IgD-negative memory B cell (primary cell): ENCODE measurements at regions not wholly inside any gene's neighbourhood (a gene's known extent, or its start where the extent isn't known, plus 50 kb on each side); places are given as distances from the start of the nearest gene placed in this dataset.

ENCODE experiments used
- H3K27ac Mint-ChIP-seq, 3 donors: one replicate each; pipeline ENCODE4 v1.8.0; 2020 to 2022; ENCODE audit warnings: mild to moderate bottlenecking in 3 of 3, mixed read lengths in 3 of 3, moderate library complexity in 1 of 3
- H3K27me3 Mint-ChIP-seq: one replicate; pipeline ENCODE4 v1.8.0; 2021; ENCODE audit warnings: mixed read lengths
- H3K36me3 Mint-ChIP-seq: one replicate; pipeline ENCODE4 v1.8.0; 2020; ENCODE audit warnings: mild to moderate bottlenecking, mixed read lengths
- H3K4me1 Mint-ChIP-seq, 3 donors: one replicate each; pipeline ENCODE4 v1.8.0; 2020 to 2022; ENCODE audit warnings: mixed read lengths in 3 of 3, mild to moderate bottlenecking in 1 of 3
- H3K4me3 Mint-ChIP-seq, 4 donors: one replicate each; pipeline ENCODE4 v1.8.0; 2020 to 2022; ENCODE audit warnings: mild to moderate bottlenecking in 4 of 4, mixed read lengths in 4 of 4, moderate library complexity in 3 of 4
- H3K9me3 Mint-ChIP-seq, 3 donors: one replicate each; pipeline ENCODE4 v1.8.0; 2020 to 2021; ENCODE audit warnings: mixed read lengths in 3 of 3, mild to moderate bottlenecking in 1 of 3

GRCh38 chr12:23084236-23084995 lies 459.4 kb downstream of the ETNK1 start:
- no peaks in the 10 kb centered on the region for H3K4me1 Mint-ChIP-seq
- no peak overlapping the region for H3K27ac Mint-ChIP-seq
- H3K27me3 Mint-ChIP-seq, result no peaks in the 10 kb centered on the region
- H3K9me3 Mint-ChIP-seq, result peaks cover 0 to 4% (median 0%) of the 10 kb centered on the region in 3 donors
- H3K4me3 Mint-ChIP-seq, result no peak overlapping the region
- no peaks in the 10 kb centered on the region for H3K36me3 Mint-ChIP-seq

- Mint-ChIP-seq H3K27me3 (no peaks in the 10 kb centered on the region), H3K27ac (no peak overlapping the region), H3K9me3 (peaks cover 0 to 6% (median 0%) of the 10 kb centered on the region in 3 donors), H3K36me3 (no peaks in the 10 kb centered on the region), H3K4me3 (no peak overlapping the region), H3K4me1 (no peaks in the 10 kb centered on the region)
These were observed 463.6 kb downstream of the ETNK1 start for GRCh38 chr12:23088594-23088993.

- H3K4me3 Mint-ChIP-seq, result no peak overlapping the region
- no peak overlapping the region for H3K27ac Mint-ChIP-seq
- peaks cover 4% of the 10 kb centered on the region for H3K27me3 Mint-ChIP-seq
These were observed 468.5 kb downstream of the ETNK1 start for GRCh38 chr12:23093488-23093887.

GRCh38 chr12:23096321-23096720 lies 471.4 kb downstream of the ETNK1 start:
- Mint-ChIP-seq H3K4me3 (no peak overlapping the region), H3K27me3 (peaks cover 4% of the 10 kb centered on the region), H3K9me3 (peaks cover 0 to 3% (median 0%) of the 10 kb centered on the region in 3 donors), H3K36me3 (no peaks in the 10 kb centered on the region), H3K4me1 (no peaks in the 10 kb centered on the region), H3K27ac (no peak overlapping the region)

More at GRCh38 chr12:23093488-23093887, 468.5 kb downstream of the ETNK1 start:
- H3K9me3 Mint-ChIP-seq, result peaks cover 0 to 4% (median 0%) of the 10 kb centered on the region in 3 donors
- no peaks in the 10 kb centered on the region for H3K36me3 Mint-ChIP-seq
- no peaks in the 10 kb centered on the region for H3K4me1 Mint-ChIP-seq

GRCh38 chr12:23098110-23098509 lies 473.1 kb downstream of the ETNK1 start:
- H3K27me3 Mint-ChIP-seq, result peaks cover 4% of the 10 kb centered on the region
- H3K36me3 Mint-ChIP-seq, result no peaks in the 10 kb centered on the region
- H3K9me3 Mint-ChIP-seq, result no peaks in the 10 kb centered on the region
- H3K27ac Mint-ChIP-seq, result no peak overlapping the region
- H3K4me1 Mint-ChIP-seq, result peaks cover 0 to 3% (median 0%) of the 10 kb centered on the region in 3 donors
- H3K4me3 Mint-ChIP-seq, result no peak overlapping the region

GRCh38 chr12:23098517-23098916 lies 473.5 kb downstream of the ETNK1 start:
- no peaks in the 10 kb centered on the region for H3K9me3 Mint-ChIP-seq
- peaks cover 0 to 3% (median 0%) of the 10 kb centered on the region in 3 donors for H3K4me1 Mint-ChIP-seq
- peaks cover 4% of the 10 kb centered on the region for H3K27me3 Mint-ChIP-seq
- no peak overlapping the region for H3K4me3 Mint-ChIP-seq
- H3K36me3 Mint-ChIP-seq, result no peaks in the 10 kb centered on the region
- H3K27ac Mint-ChIP-seq, result no peak overlapping the region

GRCh38 chr12:23099104-23099503 lies 474.1 kb downstream of the ETNK1 start:
- Mint-ChIP-seq H3K27ac (no peak overlapping the region), H3K27me3 (peaks cover 4% of the 10 kb centered on the region), H3K9me3 (no peaks in the 10 kb centered on the region), H3K4me3 (no peak overlapping the region), H3K36me3 (no peaks in the 10 kb centered on the region), H3K4me1 (peaks cover 0 to 3% (median 0%) of the 10 kb centered on the region in 3 donors)

- Mint-ChIP-seq H3K27ac (no peak overlapping the region), H3K9me3 (no peaks in the 10 kb centered on the region), H3K36me3 (no peaks in the 10 kb centered on the region), H3K27me3 (peaks cover 4% of the 10 kb centered on the region), H3K4me1 (peaks cover 0 to 3% (median 0%) of the 10 kb centered on the region in 3 donors), H3K4me3 (no peak overlapping the region)
These were observed 474.6 kb downstream of the ETNK1 start for GRCh38 chr12:23099604-23100003.

- H3K36me3 Mint-ChIP-seq, result no peaks in the 10 kb centered on the region
- no peaks in the 10 kb centered on the region for H3K9me3 Mint-ChIP-seq
- H3K27me3 Mint-ChIP-seq, result peaks cover 3% of the 10 kb centered on the region
- H3K4me1 Mint-ChIP-seq, result no peaks in the 10 kb centered on the region
- H3K27ac Mint-ChIP-seq, result no peak overlapping the region
- H3K4me3 Mint-ChIP-seq, result no peak overlapping the region
These were observed 484.0 kb downstream of the ETNK1 start for GRCh38 chr12:23108957-23109356.

- Mint-ChIP-seq H3K27ac (no peak overlapping the region), H3K4me1 (no peaks in the 10 kb centered on the region), H3K27me3 (peaks cover 6% of the 10 kb centered on the region), H3K36me3 (no peaks in the 10 kb centered on the region), H3K4me3 (no peak overlapping the region), H3K9me3 (no peaks in the 10 kb centered on the region)
These were observed 488.8 kb downstream of the ETNK1 start for GRCh38 chr12:23113781-23114180.

GRCh38 chr12:23115984-23116383 lies 491.0 kb downstream of the ETNK1 start:
- Mint-ChIP-seq H3K27ac (no peak overlapping the region), H3K36me3 (no peaks in the 10 kb centered on the region), H3K27me3 (peaks cover 6% of the 10 kb centered on the region), H3K4me1 (peaks cover 2 to 6% (median 3%) of the 10 kb centered on the region in 3 donors), H3K9me3 (no peaks in the 10 kb centered on the region), H3K4me3 (no peak overlapping the region)

- no peaks in the 10 kb centered on the region for H3K27me3 Mint-ChIP-seq
- no peaks in the 10 kb centered on the region for H3K4me1 Mint-ChIP-seq
- no peaks in the 10 kb centered on the region for H3K36me3 Mint-ChIP-seq
- no peak overlapping the region for H3K4me3 Mint-ChIP-seq
- H3K9me3 Mint-ChIP-seq, result no peaks in the 10 kb centered on the region
- no peak overlapping the region for H3K27ac Mint-ChIP-seq
These were observed 501.8 kb downstream of the ETNK1 start for GRCh38 chr12:23126794-23127193.

- Mint-ChIP-seq H3K4me3 (no peak overlapping the region), H3K27ac (no peak overlapping the region), H3K4me1 (no peaks in the 10 kb centered on the region), H3K9me3 (no peaks in the 10 kb centered on the region), H3K36me3 (no peaks in the 10 kb centered on the region), H3K27me3 (peaks cover 3% of the 10 kb centered on the region)
These were observed 502.7 kb downstream of the ETNK1 start for GRCh38 chr12:23127701-23128100.

- no peaks in the 10 kb centered on the region for H3K4me1 Mint-ChIP-seq
- H3K36me3 Mint-ChIP-seq, result no peaks in the 10 kb centered on the region
- no peaks in the 10 kb centered on the region for H3K9me3 Mint-ChIP-seq
- peaks cover 3% of the 10 kb centered on the region for H3K27me3 Mint-ChIP-seq
- H3K4me3 Mint-ChIP-seq, result no peak overlapping the region
- no peak overlapping the region for H3K27ac Mint-ChIP-seq
These were observed 503.5 kb downstream of the ETNK1 start for GRCh38 chr12:23128462-23128861.

GRCh38 chr12:23132357-23132756 lies 507.4 kb downstream of the ETNK1 start:
- H3K36me3 Mint-ChIP-seq, result no peaks in the 10 kb centered on the region
- H3K27ac Mint-ChIP-seq, result no peak overlapping the region
- H3K9me3 Mint-ChIP-seq, result peaks cover 0 to 3% (median 0%) of the 10 kb centered on the region in 3 donors
- peaks cover 0 to under 1% (median 0%) of the 10 kb centered on the region in 3 donors for H3K4me1 Mint-ChIP-seq
- peaks cover 4% of the 10 kb centered on the region for H3K27me3 Mint-ChIP-seq
- peak overlapping the region in 1 of 4 donors; percentile 8 for H3K4me3 Mint-ChIP-seq

GRCh38 chr12:23133471-23133870 lies 508.5 kb downstream of the ETNK1 start:
- H3K27ac Mint-ChIP-seq, result no peak overlapping the region
- H3K27me3 Mint-ChIP-seq, result peaks cover 4% of the 10 kb centered on the region
- peaks cover 0 to 2% (median 0%) of the 10 kb centered on the region in 3 donors for H3K4me1 Mint-ChIP-seq
- no peak overlapping the region for H3K4me3 Mint-ChIP-seq
- peaks cover 0 to 4% (median 0%) of the 10 kb centered on the region in 3 donors for H3K9me3 Mint-ChIP-seq
- H3K36me3 Mint-ChIP-seq, result no peaks in the 10 kb centered on the region
